Nephron (organoid): ENCODE measurements at regions not wholly inside any gene's neighbourhood (a gene's known extent, or its start where the extent isn't known, plus 50 kb on each side); places are given as distances from the start of the nearest gene placed in this dataset.
A peak's percentile ranks its signal among the peaks of the same experiment; 100 is the strongest.

Source experiments
- H3K27ac Mint-ChIP-seq, 3 experiments: 2 replicates each; pipeline ENCODE4 v1.8.0; 2020; ENCODE audit warnings: mixed read lengths in 3 of 3, mild to moderate bottlenecking in 2 of 3, moderate library complexity in 1 of 3
- H3K27me3 Mint-ChIP-seq: 2 replicates; pipeline ENCODE4 v1.8.0; 2021; ENCODE audit warnings: low read depth, mild to moderate bottlenecking, moderate library complexity, mixed read lengths
- H3K36me3 Mint-ChIP-seq: 2 replicates; pipeline ENCODE4 v1.8.0; 2020; ENCODE audit warnings: low read depth, mixed read lengths
- H3K4me1 Mint-ChIP-seq: 2 replicates; pipeline ENCODE4 v1.8.0; 2020; ENCODE audit warnings: mixed read lengths
- H3K4me3 Mint-ChIP-seq, 3 experiments: 2 replicates each; pipeline ENCODE4 v1.8.0; 2020; ENCODE audit warnings: mild to moderate bottlenecking in 3 of 3, mixed read lengths in 3 of 3, moderate library complexity in 2 of 3
- H3K9me3 Mint-ChIP-seq: 2 replicates; pipeline ENCODE4 v1.8.0; 2020; ENCODE audit warnings: mixed read lengths
- TF ChIP-seq, protein P1 (sequence below), 3 experiments: fragments of 200-600 bp; sonication (generic); IDR thresholded peaks; one replicate each; pipeline ENCODE4 v1.5.0; 2021; ENCODE audit warnings: antibody characterized with exemption in 3 of 3; ENCODE audit not compliant: unreplicated experiment in 3 of 3

DNA sequence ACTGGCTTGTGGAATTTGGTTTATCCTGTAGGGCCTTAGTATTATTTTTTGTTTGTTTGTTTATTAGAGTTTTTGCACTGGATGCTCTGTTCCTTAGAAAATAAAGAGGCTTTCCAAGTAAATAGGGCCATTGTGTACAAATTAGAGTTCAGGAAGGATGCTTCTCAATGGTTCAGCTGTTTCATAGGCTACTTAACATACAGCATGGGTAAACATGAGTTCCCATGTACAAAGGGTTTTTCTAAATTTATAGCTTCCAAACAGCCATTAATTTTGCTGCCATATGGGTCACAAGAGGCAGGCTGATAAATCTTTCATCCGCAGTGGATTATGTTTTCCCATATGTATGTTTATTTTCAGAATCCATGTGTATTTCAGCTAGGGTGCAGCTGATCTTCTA lies 121.6 kb upstream of the WDR11 start:
- H3K27me3 Mint-ChIP-seq = peaks cover 3% of the 10 kb centered on the region
- H3K4me1 Mint-ChIP-seq = peaks cover 2% of the 10 kb centered on the region
- peak overlapping the region in 1 of 3 experiments; percentile 41 for H3K27ac Mint-ChIP-seq
- TF ChIP-seq, protein P1, sequence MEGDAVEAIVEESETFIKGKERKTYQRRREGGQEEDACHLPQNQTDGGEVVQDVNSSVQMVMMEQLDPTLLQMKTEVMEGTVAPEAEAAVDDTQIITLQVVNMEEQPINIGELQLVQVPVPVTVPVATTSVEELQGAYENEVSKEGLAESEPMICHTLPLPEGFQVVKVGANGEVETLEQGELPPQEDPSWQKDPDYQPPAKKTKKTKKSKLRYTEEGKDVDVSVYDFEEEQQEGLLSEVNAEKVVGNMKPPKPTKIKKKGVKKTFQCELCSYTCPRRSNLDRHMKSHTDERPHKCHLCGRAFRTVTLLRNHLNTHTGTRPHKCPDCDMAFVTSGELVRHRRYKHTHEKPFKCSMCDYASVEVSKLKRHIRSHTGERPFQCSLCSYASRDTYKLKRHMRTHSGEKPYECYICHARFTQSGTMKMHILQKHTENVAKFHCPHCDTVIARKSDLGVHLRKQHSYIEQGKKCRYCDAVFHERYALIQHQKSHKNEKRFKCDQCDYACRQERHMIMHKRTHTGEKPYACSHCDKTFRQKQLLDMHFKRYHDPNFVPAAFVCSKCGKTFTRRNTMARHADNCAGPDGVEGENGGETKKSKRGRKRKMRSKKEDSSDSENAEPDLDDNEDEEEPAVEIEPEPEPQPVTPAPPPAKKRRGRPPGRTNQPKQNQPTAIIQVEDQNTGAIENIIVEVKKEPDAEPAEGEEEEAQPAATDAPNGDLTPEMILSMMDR (IDR thresholded peaks at IDR 0.05; ENCODE audit: unreplicated experiment in 3 of 3) = no peak
- H3K4me3 Mint-ChIP-seq = no peak overlapping the region
- H3K36me3 Mint-ChIP-seq = no peaks in the 10 kb centered on the region
- H3K9me3 Mint-ChIP-seq = no peaks in the 10 kb centered on the region

DNA sequence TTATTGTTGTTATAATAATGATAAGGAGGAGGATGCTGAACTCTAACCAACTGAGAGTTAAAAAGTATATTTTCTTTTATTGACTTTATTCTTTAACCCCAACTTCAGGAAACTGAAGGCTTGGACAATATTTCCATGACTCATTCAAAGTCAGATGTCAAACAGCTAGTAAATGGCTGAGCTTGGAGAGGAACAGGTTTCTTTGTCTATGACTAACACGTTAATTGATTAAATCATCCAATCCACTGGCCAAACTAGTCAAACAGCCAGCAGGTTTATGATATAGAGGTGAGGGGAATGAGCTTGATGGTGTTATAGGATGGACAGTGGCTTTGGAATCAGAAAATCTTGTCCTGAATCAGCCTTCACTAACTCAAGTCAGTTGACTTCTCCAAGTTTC lies 119.1 kb upstream of the WDR11 start:
- peaks cover 6% of the 10 kb centered on the region for H3K4me1 Mint-ChIP-seq
- H3K27ac Mint-ChIP-seq = no peak overlapping the region
- no peaks in the 10 kb centered on the region for H3K36me3 Mint-ChIP-seq

DNA sequence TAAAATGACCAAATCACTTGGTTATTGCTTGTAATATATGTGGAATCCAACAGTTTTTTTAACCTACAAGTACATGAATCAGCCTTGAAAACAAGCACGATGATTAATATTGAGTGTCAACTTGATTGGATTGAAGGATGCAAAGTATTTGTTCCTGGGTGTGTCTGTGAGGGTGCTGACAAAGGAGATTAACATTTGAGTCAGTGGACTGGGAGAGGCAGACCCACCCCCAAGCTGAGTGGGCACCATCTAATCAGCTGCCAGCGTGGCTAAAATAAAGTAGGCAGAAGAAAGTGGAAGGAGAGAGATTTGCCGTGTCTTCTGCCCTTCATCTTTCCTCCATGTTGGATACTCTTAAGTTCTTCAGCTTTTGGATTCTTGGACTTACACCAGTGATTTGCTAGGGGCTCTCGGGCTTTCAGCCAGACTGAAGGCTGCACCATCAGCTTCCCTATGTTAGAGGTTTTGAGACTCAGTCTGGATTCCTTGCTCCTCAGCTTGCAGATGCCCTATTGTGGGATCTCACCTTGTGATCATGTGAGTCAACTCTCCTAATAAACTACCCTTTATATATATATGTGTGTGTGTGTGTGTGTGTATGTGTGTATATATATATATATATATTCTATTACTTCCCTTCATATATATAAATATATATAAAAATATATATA lies 118.4 kb upstream of the WDR11 start:
- Mint-ChIP-seq H3K4me3 (no peak overlapping the region), H3K4me1 (peaks cover 6% of the 10 kb centered on the region), H3K36me3 (no peaks in the 10 kb centered on the region), H3K9me3 (no peaks in the 10 kb centered on the region), H3K27me3 (peaks cover 9% of the 10 kb centered on the region), H3K27ac (no peak overlapping the region)
- TF ChIP-seq, protein P1 (IDR thresholded peaks at IDR 0.05; ENCODE audit: unreplicated experiment in 3 of 3) = no peak

More for the DNA sequence above, 119.1 kb upstream of the WDR11 start:
- Mint-ChIP-seq H3K4me3 (no peak overlapping the region), H3K9me3 (no peaks in the 10 kb centered on the region), H3K27me3 (peaks cover 9% of the 10 kb centered on the region)
- TF ChIP-seq, protein P1 (IDR thresholded peaks at IDR 0.05; ENCODE audit: unreplicated experiment in 3 of 3) = no peak

DNA sequence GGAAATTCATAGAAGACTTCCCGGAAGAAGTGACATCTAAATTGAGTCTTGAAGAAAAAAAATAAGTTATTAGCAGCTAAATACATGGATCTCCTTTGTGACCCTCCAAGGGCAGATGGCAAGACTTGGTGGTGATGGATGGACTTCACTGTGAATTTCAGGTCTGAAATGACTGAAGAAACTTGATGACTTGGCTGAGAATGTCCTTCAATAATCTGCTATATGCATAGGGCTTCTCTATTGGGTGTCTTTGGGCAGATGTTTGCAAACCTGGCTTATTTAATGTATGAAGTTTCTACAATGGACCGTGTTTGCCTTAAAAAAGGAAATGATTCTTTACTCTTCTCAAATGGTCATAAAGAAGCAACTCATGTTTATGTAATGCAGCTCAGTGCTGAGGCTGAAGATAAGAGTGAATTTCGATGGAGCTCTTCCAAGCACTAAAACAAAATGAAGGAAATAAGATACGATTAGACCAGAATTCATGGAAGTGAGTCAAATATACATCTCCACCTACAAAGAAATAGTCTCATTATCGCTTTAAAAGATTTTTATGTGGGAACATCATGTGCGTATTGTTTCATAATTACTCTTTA lies 116.6 kb upstream of the WDR11 start:
- Mint-ChIP-seq H3K27me3 (peaks cover 9% of the 10 kb centered on the region), H3K4me1 (peaks cover 6% of the 10 kb centered on the region), H3K36me3 (no peaks in the 10 kb centered on the region), H3K27ac (no peak overlapping the region), H3K9me3 (no peaks in the 10 kb centered on the region), H3K4me3 (no peak overlapping the region)
- TF ChIP-seq, protein P1 (IDR thresholded peaks at IDR 0.05; ENCODE audit: unreplicated experiment in 3 of 3) = no peak

DNA sequence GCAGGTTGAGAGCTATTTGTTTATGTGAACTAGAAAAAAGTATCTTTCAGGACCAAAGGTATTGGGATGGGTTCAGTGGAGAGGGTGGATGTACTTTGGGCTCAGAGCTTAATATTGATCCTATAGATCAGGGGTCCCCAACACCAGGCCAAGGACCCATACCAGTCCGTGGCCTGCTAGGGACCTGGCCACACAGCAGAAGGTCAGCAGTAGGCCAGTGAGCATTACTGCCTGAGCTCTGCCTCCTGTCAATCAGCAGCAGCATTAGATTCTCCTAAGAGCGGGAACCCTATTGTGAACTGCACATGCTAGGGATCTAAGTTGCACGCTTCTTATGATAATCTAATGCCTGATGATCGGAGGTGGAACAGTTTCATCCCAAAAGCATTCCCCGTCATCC lies 115.8 kb upstream of the WDR11 start:
- Mint-ChIP-seq H3K4me1 (peaks cover 6% of the 10 kb centered on the region), H3K9me3 (no peaks in the 10 kb centered on the region), H3K36me3 (no peaks in the 10 kb centered on the region), H3K27ac (no peak overlapping the region), H3K4me3 (no peak overlapping the region), H3K27me3 (peaks cover 9% of the 10 kb centered on the region)
- TF ChIP-seq, protein P1 (IDR thresholded peaks at IDR 0.05; ENCODE audit: unreplicated experiment in 3 of 3) = no peak
